Left ventricle myocardium inferior (tissue), 1 donor: ENCODE measurements at regions not wholly inside any gene's neighbourhood (a gene's known extent, or its start where the extent isn't known, plus 50 kb on each side); places are given as distances from the start of the nearest gene placed in this dataset.

Experiments
- DNase-seq: peaks from one replicate; pipeline ENCODE4 v3.0.0-alpha.2; 2020
- H3K27ac ChIP-seq: fragments of 200-600 bp; replicated peaks from 2 replicates; pipeline ENCODE4 v1.8.0; 2021
- H3K27me3 ChIP-seq: fragments of 200-600 bp; 2 replicates; pipeline ENCODE4 v1.8.0; 2021; ENCODE audit warnings: low read depth
- H3K36me3 ChIP-seq: fragments of 200-600 bp; 2 replicates; pipeline ENCODE4 v1.8.0; 2021
- H3K4me1 ChIP-seq: fragments of 200-600 bp; 2 replicates; pipeline ENCODE4 v1.8.0; 2021
- H3K4me3 ChIP-seq: fragments of 200-600 bp; 2 replicates; pipeline ENCODE4 v1.8.0; 2021; ENCODE audit warnings: mild to moderate bottlenecking, moderate library complexity
- H3K9me3 ChIP-seq: fragments of 200-600 bp; replicated peaks from 2 replicates; pipeline ENCODE4 v1.8.0; 2021
- CTCF ChIP-seq: fragments of 200-600 bp; IDR thresholded peaks from 2 replicates; pipeline ENCODE4 v1.8.0; 2021; ENCODE audit warnings: antibody characterized with exemption, mild to moderate bottlenecking, borderline replicate concordance
- intact Hi-C: fragments of 100-400 bp; cut with micrococcal nuclease; formaldehyde crosslinking; loops from one replicate; pipeline ENCODE4 v1.11.0; 2022
- donor health status: DM: no; HTN: yes; CAD: no; lungs with severe emphysema.

DNA sequence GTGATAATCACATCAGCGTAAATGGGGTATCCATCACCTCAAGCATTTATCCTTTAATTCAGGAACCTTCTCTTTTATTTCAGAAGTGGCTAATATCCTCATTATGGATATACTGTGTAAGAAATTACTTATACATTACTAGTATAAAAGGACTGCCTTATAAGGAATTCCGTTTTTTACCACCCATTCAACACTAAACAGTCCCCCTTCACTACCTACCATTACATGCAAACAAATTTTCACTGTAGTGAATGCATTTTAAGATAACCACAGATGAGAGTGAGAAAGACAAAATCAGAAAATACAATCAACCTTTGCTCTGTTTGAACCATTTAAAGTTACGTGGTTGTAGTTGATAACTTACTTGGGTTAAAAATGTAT lies 551.2 kb downstream of the RNF144A start:
- Histone ChIP-seq H3K36me3 (no peaks in the 10 kb centered on the region), H3K27me3 (peaks cover 62% of the 10 kb centered on the region), H3K4me3 (no peak overlapping the region), H3K4me1 (no peaks in the 10 kb centered on the region), H3K27ac (no peak overlapping the region), H3K9me3 (no peaks in the 10 kb centered on the region)
- intact Hi-C loops = no loop called here
- no peak for DNase-seq
- no peak for TF ChIP-seq CTCF

DNA sequence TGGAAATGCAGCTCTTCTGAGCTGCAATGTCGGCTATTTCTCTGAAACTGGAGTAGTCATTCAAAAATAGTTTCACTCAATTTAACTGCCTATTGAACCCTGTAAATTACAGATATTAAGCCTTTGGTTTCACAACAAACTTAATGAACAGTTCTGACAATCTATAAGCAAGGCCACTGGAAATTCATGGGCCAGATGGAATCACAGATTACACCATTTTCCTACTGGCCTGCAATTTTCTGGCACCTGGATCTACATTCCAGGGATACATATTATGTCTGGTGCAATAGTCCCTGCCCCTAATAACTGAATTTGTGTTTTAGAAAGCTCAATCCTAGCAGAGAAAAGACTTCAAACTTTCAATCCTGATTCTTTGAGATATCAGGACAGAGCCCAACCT lies 551.7 kb downstream of the RNF144A start:
- Histone ChIP-seq H3K4me1 (no peaks in the 10 kb centered on the region), H3K9me3 (no peaks in the 10 kb centered on the region), H3K36me3 (no peaks in the 10 kb centered on the region), H3K27ac (no peak overlapping the region), H3K27me3 (peaks cover 65% of the 10 kb centered on the region), H3K4me3 (no peak overlapping the region)
- DNase-seq = no peak
- TF ChIP-seq CTCF = no peak
- intact Hi-C loops = no loop called here

GRCh38 chr2:7471185-7471584 lies 554.0 kb downstream of the RNF144A start:
- Histone ChIP-seq H3K4me3 (no peak overlapping the region), H3K36me3 (no peaks in the 10 kb centered on the region), H3K4me1 (no peaks in the 10 kb centered on the region), H3K9me3 (no peaks in the 10 kb centered on the region), H3K27ac (no peak overlapping the region), H3K27me3 (peaks cover 69% of the 10 kb centered on the region)
- no peak for TF ChIP-seq CTCF
- intact Hi-C loops = no loop called here
- DNase-seq = no peak

- intact Hi-C loops = no loop called here
- Histone ChIP-seq H3K9me3 (no peaks in the 10 kb centered on the region), H3K27me3 (peaks cover 69% of the 10 kb centered on the region), H3K36me3 (no peaks in the 10 kb centered on the region), H3K4me1 (no peaks in the 10 kb centered on the region), H3K27ac (no peak overlapping the region), H3K4me3 (no peak overlapping the region)
- no peak for DNase-seq
- TF ChIP-seq CTCF = no peak
Measured at GRCh38 chr2:7472465-7472864, 555.3 kb downstream of the RNF144A start.

DNA sequence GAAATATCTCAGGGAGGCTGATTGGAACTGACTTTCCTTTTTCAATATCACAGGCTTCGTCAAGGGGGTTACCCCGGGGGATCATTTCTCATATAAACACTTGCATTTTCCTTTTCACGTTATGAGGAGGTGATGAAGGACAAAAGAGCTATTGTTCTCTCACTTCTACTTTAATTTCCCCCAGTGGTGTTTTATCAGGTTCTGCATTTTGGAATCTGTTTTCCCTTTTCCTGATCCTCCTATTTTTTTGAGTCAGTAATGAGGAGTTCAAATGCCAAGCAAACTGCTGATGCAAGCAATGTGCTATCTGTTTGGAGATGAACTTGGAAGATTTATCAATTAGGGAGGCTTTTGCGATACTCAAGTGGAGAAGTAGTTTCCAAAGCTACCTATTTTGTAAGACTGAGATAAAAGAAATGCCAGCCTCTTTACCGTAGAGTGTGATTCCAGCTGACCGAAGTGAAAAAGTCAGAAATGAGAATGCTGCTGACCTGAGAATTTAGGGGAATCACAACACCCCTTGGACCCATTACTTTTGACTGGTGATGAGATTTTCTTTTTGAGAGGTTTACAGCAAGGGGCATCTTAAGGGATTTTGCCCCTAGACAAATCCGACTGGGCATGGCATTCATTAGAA lies 556.0 kb downstream of the RNF144A start:
- Histone ChIP-seq H3K27ac (no peak overlapping the region), H3K4me3 (no peak overlapping the region), H3K9me3 (no peaks in the 10 kb centered on the region), H3K4me1 (no peaks in the 10 kb centered on the region), H3K36me3 (no peaks in the 10 kb centered on the region), H3K27me3 (peaks cover 61% of the 10 kb centered on the region)
- no peak for DNase-seq
- no peak for TF ChIP-seq CTCF
- intact Hi-C loops = no loop called here
